Keratinocyte (primary cell): ENCODE measurements at regions not wholly inside any gene's neighbourhood (a gene's known extent, or its start where the extent isn't known, plus 50 kb on each side); places are given as distances from the start of the nearest gene placed in this dataset.

Experiments used
- DNase-seq: peaks from one replicate; pipeline ENCODE4 v3.0.0-alpha.2; 2011; ENCODE audit warnings: low read depth, missing footprints, low spot score
- FAIRE-seq: peaks from 2 replicates; lab custom pipeline; 2011; peaks lifted over from hg19 to GRCh38; lab: Jason Lieb, UNC
- H2AFZ ChIP-seq: 2 replicates; pipeline ENCODE4 v1.6.0; 2012; ENCODE audit warnings: low read length, control low read depth, inconsistent platforms; ENCODE audit not compliant: control insufficient read depth
- H3K27ac ChIP-seq: 2 replicates; pipeline ENCODE4 v1.5.1; 2011; ENCODE audit warnings: low read length; ENCODE audit not compliant: control insufficient read depth, insufficient read depth
- H3K27me3 ChIP-seq: 3 replicates; pipeline ENCODE4 v1.6.0; 2011; ENCODE audit warnings: low read length; ENCODE audit not compliant: control insufficient read depth, insufficient read depth; ENCODE audit errors: extremely low read depth
- H3K36me3 ChIP-seq, 2 experiments: 2 replicates in 1 of 2; 3 replicates in 1 of 2; pipeline ENCODE4 v1.5.1; 2011; ENCODE audit warnings: low read length in 2 of 2, mild to moderate bottlenecking in 1 of 2; ENCODE audit not compliant: control insufficient read depth in 2 of 2, insufficient read depth in 2 of 2; ENCODE audit errors: extremely low read depth in 1 of 2
- H3K4me1 ChIP-seq: 3 replicates; pipeline ENCODE4 v1.5.1; 2011; ENCODE audit warnings: low read length; ENCODE audit not compliant: control insufficient read depth, insufficient read depth; ENCODE audit errors: extremely low read depth
- H3K4me2 ChIP-seq: 3 replicates; pipeline ENCODE4 v1.6.0; 2011; ENCODE audit warnings: low read depth, low read length; ENCODE audit not compliant: control insufficient read depth, insufficient read depth; ENCODE audit errors: extremely low read depth
- H3K4me3 ChIP-seq, 3 experiments: fragments of 200-600 bp in 1 of 3; sonication (generic) in 1 of 3; 2 replicates in 2 of 3; 3 replicates in 1 of 3; pipeline ENCODE4 v1.5.1; 2011 to 2016; ENCODE audit warnings: low read length in 3 of 3, mild to moderate bottlenecking in 3 of 3, control low read depth in 2 of 3, inconsistent platforms in 1 of 3, low read depth in 1 of 3, mixed read lengths in 1 of 3, mixed run types in 1 of 3, moderate library complexity in 1 of 3; ENCODE audit not compliant: control insufficient read depth in 2 of 3, insufficient read depth in 2 of 3; ENCODE audit errors: extremely low read depth in 1 of 3
- H3K79me2 ChIP-seq: 2 replicates; pipeline ENCODE4 v1.6.0; 2012; ENCODE audit warnings: low read length; ENCODE audit not compliant: control insufficient read depth, insufficient read depth
- H3K9ac ChIP-seq: 3 replicates; pipeline ENCODE4 v1.6.0; 2011; ENCODE audit warnings: low read length; ENCODE audit not compliant: control insufficient read depth, insufficient read depth; ENCODE audit errors: extremely low read depth
- H3K9me1 ChIP-seq: 3 replicates; pipeline ENCODE4 v1.6.0; 2011; ENCODE audit warnings: low read length; ENCODE audit not compliant: control insufficient read depth, insufficient read depth; ENCODE audit errors: extremely low read depth
- H3K9me3 ChIP-seq: 2 replicates; pipeline ENCODE4 v1.5.1; 2012; ENCODE audit warnings: low read depth, low read length; ENCODE audit not compliant: control insufficient read depth
- H4K20me1 ChIP-seq: 3 replicates; pipeline ENCODE4 v1.6.0; 2011; ENCODE audit warnings: low read length; ENCODE audit not compliant: control insufficient read depth, insufficient read depth; ENCODE audit errors: extremely low read depth
- EZH2 ChIP-seq: IDR thresholded peaks from one replicate; pipeline ENCODE4 v1.6.1; 2012; ENCODE audit warnings: inconsistent platforms, mild to moderate bottlenecking, low read length, moderate library complexity
- dilution Hi-C: fragments of 300-500 bp; cut with MboI; formaldehyde crosslinking; loops from one replicate; pipeline ENCODE4 v1.7.0; 2020; ENCODE audit warnings: low sequenced_read_pairs; ENCODE audit not compliant: extremely low pct_ligation_motif_present
- TF ChIP-seq, protein P1 (sequence below), 3 experiments: IDR thresholded peaks in 1 of 3; conservative IDR thresholded peaks in 1 of 3; optimal IDR thresholded peaks in 1 of 3; 2 replicates in 2 of 3; 3 replicates in 1 of 3; pipeline versions ENCODE3 to v1.5.1; 2011; ENCODE audit warnings: low read length in 3 of 3, mild to moderate bottlenecking in 3 of 3, moderate library complexity in 2 of 3, control low read depth in 1 of 3, inconsistent platforms in 1 of 3; ENCODE audit not compliant: insufficient read depth in 2 of 3; ENCODE audit errors: extremely low read depth in 1 of 3

DNA sequence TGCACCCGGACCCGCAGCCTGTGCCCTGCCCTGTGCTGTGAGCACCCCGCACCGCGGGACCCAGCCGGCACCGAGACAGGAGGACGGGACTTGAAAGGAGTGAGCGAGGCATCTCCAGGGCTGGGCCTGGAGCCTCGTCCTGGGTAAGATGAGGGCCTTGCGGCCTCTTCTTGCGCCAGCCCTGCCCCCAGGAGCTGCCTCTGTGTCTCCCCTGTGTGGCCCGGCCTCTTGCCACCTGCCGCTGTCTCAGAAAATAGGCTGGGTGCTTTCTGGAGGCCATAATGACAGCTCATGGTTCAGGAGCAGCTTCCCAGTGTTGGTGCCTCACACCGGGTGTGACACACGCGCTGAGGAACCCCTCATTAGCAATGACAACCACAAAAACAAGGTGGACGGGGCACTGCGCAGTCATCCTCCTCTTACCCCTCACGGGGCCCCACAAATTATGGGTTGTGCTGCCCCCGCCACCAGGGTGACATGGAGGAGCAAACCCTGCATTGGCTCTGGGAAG, 161.5 kb upstream of the C1orf174 start:
- Histone ChIP-seq H3K27me3 (no peaks in the 10 kb centered on the region), H3K4me3 (no peak overlapping the region), H4K20me1 (no peaks in the 10 kb centered on the region), H2AFZ (no peak overlapping the region), H3K27ac (no peak overlapping the region), H3K9ac (no peak overlapping the region), H3K9me1 (no peaks in the 10 kb centered on the region), H3K36me3 (no peaks in the 10 kb centered on the region), H3K4me1 (no peaks in the 10 kb centered on the region), H3K4me2 (no peak overlapping the region), H3K9me3 (peaks cover 35% of the 10 kb centered on the region), H3K79me2 (no peaks in the 10 kb centered on the region)
- no peak for DNase-seq
- no peak for TF ChIP-seq EZH2
- dilution Hi-C loops, result no loop called here
- no peak for FAIRE-seq

DNA sequence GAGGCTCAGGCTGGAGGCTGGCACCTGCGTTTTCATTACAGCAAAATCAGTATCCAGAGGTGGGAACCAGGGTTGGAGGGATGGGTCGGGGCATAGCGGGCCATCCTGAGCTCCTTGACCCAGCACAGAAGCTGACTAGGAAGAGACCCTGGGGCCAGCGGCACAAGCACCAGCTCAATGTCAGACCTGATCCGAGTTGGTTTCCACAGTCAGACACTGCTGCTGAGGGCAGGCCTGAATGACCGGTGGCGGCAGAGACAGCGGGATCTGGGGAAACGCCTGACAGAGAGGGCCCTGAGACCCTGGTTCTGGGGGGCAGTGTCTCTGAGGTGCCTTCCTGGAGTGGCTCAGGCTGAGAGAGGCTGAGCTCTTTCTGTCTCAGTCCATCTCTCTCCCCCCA, 162.0 kb upstream of the C1orf174 start:
- no peak overlapping the region for H3K4me2 ChIP-seq
- no peak overlapping the region for H3K9ac ChIP-seq
- H3K4me3 ChIP-seq, result no peak overlapping the region
- H3K36me3 ChIP-seq, result no peaks in the 10 kb centered on the region
- no peaks in the 10 kb centered on the region for H3K79me2 ChIP-seq
- peaks cover 40% of the 10 kb centered on the region for H3K9me3 ChIP-seq
- no peaks in the 10 kb centered on the region for H3K9me1 ChIP-seq
- DNase-seq (no peak), FAIRE-seq (no peak)
- no peak overlapping the region for H3K27ac ChIP-seq
- TF ChIP-seq, protein P1, sequence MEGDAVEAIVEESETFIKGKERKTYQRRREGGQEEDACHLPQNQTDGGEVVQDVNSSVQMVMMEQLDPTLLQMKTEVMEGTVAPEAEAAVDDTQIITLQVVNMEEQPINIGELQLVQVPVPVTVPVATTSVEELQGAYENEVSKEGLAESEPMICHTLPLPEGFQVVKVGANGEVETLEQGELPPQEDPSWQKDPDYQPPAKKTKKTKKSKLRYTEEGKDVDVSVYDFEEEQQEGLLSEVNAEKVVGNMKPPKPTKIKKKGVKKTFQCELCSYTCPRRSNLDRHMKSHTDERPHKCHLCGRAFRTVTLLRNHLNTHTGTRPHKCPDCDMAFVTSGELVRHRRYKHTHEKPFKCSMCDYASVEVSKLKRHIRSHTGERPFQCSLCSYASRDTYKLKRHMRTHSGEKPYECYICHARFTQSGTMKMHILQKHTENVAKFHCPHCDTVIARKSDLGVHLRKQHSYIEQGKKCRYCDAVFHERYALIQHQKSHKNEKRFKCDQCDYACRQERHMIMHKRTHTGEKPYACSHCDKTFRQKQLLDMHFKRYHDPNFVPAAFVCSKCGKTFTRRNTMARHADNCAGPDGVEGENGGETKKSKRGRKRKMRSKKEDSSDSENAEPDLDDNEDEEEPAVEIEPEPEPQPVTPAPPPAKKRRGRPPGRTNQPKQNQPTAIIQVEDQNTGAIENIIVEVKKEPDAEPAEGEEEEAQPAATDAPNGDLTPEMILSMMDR (optimal IDR thresholded peaks at IDR 0.05 in 1 of 3, IDR thresholded peaks at IDR 0.05 in 1 of 3, conservative IDR thresholded peaks at IDR 0.05 in 1 of 3; ENCODE audit: extremely low read depth in 1 of 3, insufficient read depth in 2 of 3, low read length in 3 of 3), result no peak
- no peak for TF ChIP-seq EZH2
- dilution Hi-C loops, result no loop called here
- no peak overlapping the region for H2AFZ ChIP-seq
- H3K27me3 ChIP-seq, result no peaks in the 10 kb centered on the region
- no peaks in the 10 kb centered on the region for H3K4me1 ChIP-seq
- H4K20me1 ChIP-seq, result no peaks in the 10 kb centered on the region

DNA sequence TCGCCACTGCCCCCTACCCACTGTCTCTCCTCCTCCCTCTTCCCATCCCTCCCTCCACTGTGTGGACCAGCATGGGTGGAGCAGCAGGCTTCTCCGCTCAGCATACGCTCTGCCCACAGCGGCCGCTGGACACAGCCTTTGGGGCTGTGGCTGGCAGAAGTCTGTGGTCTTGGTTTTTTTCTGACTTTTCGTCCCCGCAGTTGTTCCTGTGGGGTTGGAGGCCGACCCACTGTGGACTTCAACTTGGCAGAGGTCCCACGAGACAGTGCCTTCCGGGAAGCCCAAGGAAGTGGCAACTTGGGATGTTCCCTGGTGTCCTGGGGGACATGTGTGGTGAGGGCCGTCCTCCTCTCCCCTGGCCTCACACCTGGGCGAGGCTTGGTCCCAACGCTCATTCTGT, 162.5 kb upstream of the C1orf174 start:
- no peaks in the 10 kb centered on the region for H3K36me3 ChIP-seq
- FAIRE-seq, result no peak
- no peaks in the 10 kb centered on the region for H3K79me2 ChIP-seq
- DNase-seq, result no peak
- dilution Hi-C loops, result no loop called here
- no peak overlapping the region for H3K9ac ChIP-seq
- H3K27ac ChIP-seq, result no peak overlapping the region
- H4K20me1 ChIP-seq, result no peaks in the 10 kb centered on the region
- no peaks in the 10 kb centered on the region for H3K4me1 ChIP-seq
- no peak overlapping the region for H3K4me3 ChIP-seq
- peaks cover 44% of the 10 kb centered on the region for H3K9me3 ChIP-seq
- H3K9me1 ChIP-seq, result no peaks in the 10 kb centered on the region
- H3K4me2 ChIP-seq, result no peak overlapping the region
- H2AFZ ChIP-seq, result no peak overlapping the region
- no peaks in the 10 kb centered on the region for H3K27me3 ChIP-seq
- TF ChIP-seq, protein P1 (optimal IDR thresholded peaks at IDR 0.05 in 1 of 3, IDR thresholded peaks at IDR 0.05 in 1 of 3, conservative IDR thresholded peaks at IDR 0.05 in 1 of 3; ENCODE audit: extremely low read depth in 1 of 3, insufficient read depth in 2 of 3, low read length in 3 of 3), result no peak
- TF ChIP-seq EZH2, result no peak
